ENCODE measurements at regions not wholly inside any gene's neighbourhood (a gene's known extent, or its start where the extent isn't known, plus 50 kb on each side); places are given as distances from the start of the nearest gene placed in this dataset.

GRCh38 chr9:17958363-17958762, 379.5 kb downstream of the SH3GL2 start:
- H3K27ac Mint-ChIP-seq, result no peak overlapping the region
- DNase-seq (ENCODE audit: low spot score in 2 of 2, unreplicated experiment in 2 of 2), result no peak
- no peaks in the 10 kb centered on the region for H3K36me3 Mint-ChIP-seq
- no peaks in the 10 kb centered on the region for H3K9me3 Mint-ChIP-seq
- H3K27me3 Mint-ChIP-seq (ENCODE audit: low read depth), result peaks cover 2% of the 10 kb centered on the region
- TF ChIP-seq, protein P1, sequence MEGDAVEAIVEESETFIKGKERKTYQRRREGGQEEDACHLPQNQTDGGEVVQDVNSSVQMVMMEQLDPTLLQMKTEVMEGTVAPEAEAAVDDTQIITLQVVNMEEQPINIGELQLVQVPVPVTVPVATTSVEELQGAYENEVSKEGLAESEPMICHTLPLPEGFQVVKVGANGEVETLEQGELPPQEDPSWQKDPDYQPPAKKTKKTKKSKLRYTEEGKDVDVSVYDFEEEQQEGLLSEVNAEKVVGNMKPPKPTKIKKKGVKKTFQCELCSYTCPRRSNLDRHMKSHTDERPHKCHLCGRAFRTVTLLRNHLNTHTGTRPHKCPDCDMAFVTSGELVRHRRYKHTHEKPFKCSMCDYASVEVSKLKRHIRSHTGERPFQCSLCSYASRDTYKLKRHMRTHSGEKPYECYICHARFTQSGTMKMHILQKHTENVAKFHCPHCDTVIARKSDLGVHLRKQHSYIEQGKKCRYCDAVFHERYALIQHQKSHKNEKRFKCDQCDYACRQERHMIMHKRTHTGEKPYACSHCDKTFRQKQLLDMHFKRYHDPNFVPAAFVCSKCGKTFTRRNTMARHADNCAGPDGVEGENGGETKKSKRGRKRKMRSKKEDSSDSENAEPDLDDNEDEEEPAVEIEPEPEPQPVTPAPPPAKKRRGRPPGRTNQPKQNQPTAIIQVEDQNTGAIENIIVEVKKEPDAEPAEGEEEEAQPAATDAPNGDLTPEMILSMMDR (IDR thresholded peaks at IDR 0.05; ENCODE audit: unreplicated experiment), result no peak
- peaks cover 4% of the 10 kb centered on the region for H3K4me1 Mint-ChIP-seq
- H3K4me3 Mint-ChIP-seq, result no peak overlapping the region

- H3K27me3 Mint-ChIP-seq (ENCODE audit: low read depth), result peaks cover 4% of the 10 kb centered on the region
- H3K36me3 Mint-ChIP-seq, result no peaks in the 10 kb centered on the region
- H3K9me3 Mint-ChIP-seq, result no peaks in the 10 kb centered on the region
- no peak for DNase-seq (ENCODE audit: low spot score in 2 of 2, unreplicated experiment in 2 of 2)
- peaks cover 4% of the 10 kb centered on the region for H3K4me1 Mint-ChIP-seq
- TF ChIP-seq, protein P1 (IDR thresholded peaks at IDR 0.05; ENCODE audit: unreplicated experiment), result no peak
- H3K4me3 Mint-ChIP-seq, result no peak overlapping the region
- H3K27ac Mint-ChIP-seq, result no peak overlapping the region
These were observed 383.9 kb downstream of the SH3GL2 start for GRCh38 chr9:17962747-17963146.

DNA sequence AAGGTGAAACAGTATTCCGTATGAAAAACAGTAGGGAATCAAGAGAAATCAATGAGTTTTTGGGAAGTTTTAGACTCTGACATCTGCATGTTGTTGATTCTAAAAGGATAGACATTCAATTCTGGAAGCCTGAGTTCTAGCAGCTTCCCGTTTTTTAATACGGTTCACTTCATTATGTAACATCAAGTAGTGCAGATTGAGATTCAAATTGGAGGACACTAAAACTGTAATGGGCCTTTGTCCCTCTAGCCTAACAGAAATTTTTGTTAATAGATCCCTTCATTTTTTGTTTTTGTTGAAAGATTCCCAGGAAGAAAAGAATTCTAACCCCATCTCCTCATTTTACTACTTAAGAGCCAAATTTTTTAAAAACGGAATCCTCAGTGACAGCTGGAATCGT, 384.6 kb downstream of the SH3GL2 start:
- TF ChIP-seq, protein P1 (IDR thresholded peaks at IDR 0.05; ENCODE audit: unreplicated experiment), result no peak
- Mint-ChIP-seq H3K36me3 (no peaks in the 10 kb centered on the region), H3K27me3 (ENCODE audit: low read depth) (peaks cover 2% of the 10 kb centered on the region), H3K4me1 (peaks cover 4% of the 10 kb centered on the region), H3K4me3 (no peak overlapping the region), H3K9me3 (no peaks in the 10 kb centered on the region), H3K27ac (no peak overlapping the region)
- no peak for DNase-seq (ENCODE audit: low spot score in 2 of 2, unreplicated experiment in 2 of 2)

GRCh38 chr9:17967731-17968130, 388.9 kb downstream of the SH3GL2 start:
- Mint-ChIP-seq H3K9me3 (no peaks in the 10 kb centered on the region), H3K4me1 (peaks cover 2% of the 10 kb centered on the region), H3K36me3 (no peaks in the 10 kb centered on the region), H3K27me3 (ENCODE audit: low read depth) (peaks cover 2% of the 10 kb centered on the region), H3K4me3 (no peak overlapping the region), H3K27ac (no peak overlapping the region)
- TF ChIP-seq, protein P1 (IDR thresholded peaks at IDR 0.05; ENCODE audit: unreplicated experiment), result no peak
- DNase-seq (ENCODE audit: low spot score in 2 of 2, unreplicated experiment in 2 of 2), result no peak

GRCh38 chr9:17969232-17969631, 390.4 kb downstream of the SH3GL2 start:
- Mint-ChIP-seq H3K27ac (no peak overlapping the region), H3K4me3 (no peak overlapping the region), H3K36me3 (no peaks in the 10 kb centered on the region), H3K9me3 (peaks cover 4% of the 10 kb centered on the region), H3K27me3 (ENCODE audit: low read depth) (peaks cover 2% of the 10 kb centered on the region), H3K4me1 (no peaks in the 10 kb centered on the region)
- DNase-seq (ENCODE audit: low spot score in 2 of 2, unreplicated experiment in 2 of 2), result no peak
- TF ChIP-seq, protein P1 (IDR thresholded peaks at IDR 0.05; ENCODE audit: unreplicated experiment), result no peak

DNA sequence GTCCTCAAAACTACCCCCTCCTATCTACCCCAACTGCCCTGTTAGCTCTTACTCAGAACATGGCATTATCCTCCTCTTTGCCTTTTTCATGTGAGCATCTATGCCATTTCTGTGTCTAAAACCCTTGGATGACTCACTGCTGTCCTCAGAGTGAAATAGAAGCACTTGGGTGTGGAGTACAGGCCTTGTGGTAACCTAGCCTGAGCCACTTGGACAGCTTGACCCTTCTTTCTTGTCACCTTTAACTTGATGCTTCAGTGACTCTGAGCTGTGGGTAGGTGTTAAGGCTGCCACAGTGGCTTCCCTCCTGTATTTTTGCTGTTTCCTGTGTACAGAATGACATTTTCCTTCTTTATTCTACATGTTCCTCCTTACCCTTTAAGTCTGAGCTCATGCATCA, 391.4 kb downstream of the SH3GL2 start:
- TF ChIP-seq, protein P1 (IDR thresholded peaks at IDR 0.05; ENCODE audit: unreplicated experiment), result no peak
- DNase-seq (ENCODE audit: low spot score in 2 of 2, unreplicated experiment in 2 of 2), result no peak
- peaks cover 2% of the 10 kb centered on the region for H3K27me3 Mint-ChIP-seq (ENCODE audit: low read depth)
- no peaks in the 10 kb centered on the region for H3K36me3 Mint-ChIP-seq
- no peak overlapping the region for H3K4me3 Mint-ChIP-seq
- H3K4me1 Mint-ChIP-seq, result no peaks in the 10 kb centered on the region
- peaks cover 15% of the 10 kb centered on the region for H3K9me3 Mint-ChIP-seq
- no peak overlapping the region for H3K27ac Mint-ChIP-seq

All from mesothelial cell of epicardium (in vitro differentiated cells).